Uterus (tissue), 3 donors: ENCODE measurements at regions not wholly inside any gene's neighbourhood (a gene's known extent, or its start where the extent isn't known, plus 50 kb on each side); places are given as distances from the start of the nearest gene placed in this dataset.
"Not testable (repeated sequence)": the region's sequence is repeated elsewhere in the genome, so short reads cannot be mapped to it uniquely, and the experiment has no call there.

Source experiments
- DNase-seq, 2 donors: peaks; one replicate each; pipeline ENCODE4 v3.0.0-alpha.2; 2019 to 2020
- H3K27ac ChIP-seq, 2 donors: fragments of 200-600 bp; sonication (generic); 1 replicate in 1 of 2; 2 replicates in 1 of 2; pipeline ENCODE4 v1.5.1; 2016 to 2018
- H3K27me3 ChIP-seq, 2 donors: fragments of 200-600 bp; sonication (generic); one replicate each; pipeline ENCODE4 v1.5.1; 2018 to 2019; ENCODE audit warnings: control low read depth in 1 of 2
- H3K36me3 ChIP-seq, 2 donors: fragments of 200-600 bp; sonication (generic); one replicate each; pipeline ENCODE4 v1.5.1; 2019; ENCODE audit warnings: control low read depth in 1 of 2
- H3K4me1 ChIP-seq, 2 donors: fragments of 200-600 bp; sonication (generic); one replicate each; pipeline ENCODE4 v1.5.1; 2018 to 2019; ENCODE audit warnings: control low read depth in 1 of 2
- H3K4me3 ChIP-seq, 2 donors: fragments of 200-600 bp; sonication (generic); 1 replicate in 1 of 2; 2 replicates in 1 of 2; pipeline ENCODE4 v1.5.1; 2018 to 2019; ENCODE audit warnings: mild to moderate bottlenecking in 1 of 2
- H3K9me3 ChIP-seq, 2 donors: fragments of 200-600 bp; sonication (generic); one replicate each; pipeline ENCODE4 v1.5.1; 2019; ENCODE audit warnings: control low read depth in 1 of 2
- CTCF ChIP-seq, 4 experiments: fragments of 200-600 bp in 2 of 4; fragments of 450-650 bp in 2 of 4; sonication (generic) in 2 of 4; IDR thresholded peaks; one replicate each; pipeline ENCODE4 v1.5.1; 2016 to 2019; ENCODE audit warnings: antibody characterized with exemption in 4 of 4, mild to moderate bottlenecking in 2 of 4, moderate library complexity in 1 of 4
- POLR2A ChIP-seq, 2 donors: fragments of 450-650 bp; IDR thresholded peaks; one replicate each; pipeline ENCODE4 v1.6.1; 2016; ENCODE audit warnings: antibody characterized with exemption in 2 of 2, mild to moderate bottlenecking in 1 of 2, moderate library complexity in 1 of 2
- intact Hi-C: fragments of 100-400 bp; cut with DNase I; formaldehyde crosslinking; loops from one replicate; pipeline ENCODE4 v1.15.1; 2023; ENCODE audit warnings: low total_unique reads
- donor health status: DM: yes; HTN: yes; CAD: no.

GRCh38 chr7:114334989-114335388 is 79.6 kb upstream of the FOXP2 start:
- intact Hi-C loops: no loop called here
- Histone ChIP-seq H3K36me3 (no peaks in the 10 kb centered on the region), H3K9me3 (no peaks in the 10 kb centered on the region), H3K27me3 (no peaks in the 10 kb centered on the region), H3K4me3 (no peak overlapping the region), H3K4me1 (no peaks in the 10 kb centered on the region), H3K27ac (no peak overlapping the region)
- no peak for DNase-seq
- TF ChIP-seq CTCF (IDR thresholded peaks at IDR 0.05) (no peak), POLR2A (IDR thresholded peaks at IDR 0.05) (no peak)

GRCh38 chr7:114329458-114329857 is 85.2 kb upstream of the FOXP2 start:
- H3K27ac ChIP-seq, H3K27me3 ChIP-seq, H3K4me1 ChIP-seq, H3K36me3 ChIP-seq, H3K9me3 ChIP-seq, intact Hi-C loops, DNase-seq, H3K4me3 ChIP-seq: not testable (repeated sequence)

GRCh38 chr7:114317450-114318098 is 97.0 kb upstream of the FOXP2 start:
- Histone ChIP-seq H3K27ac (no peak overlapping the region), H3K27me3 (no peaks in the 10 kb centered on the region), H3K4me3 (no peak overlapping the region), H3K36me3 (no peaks in the 10 kb centered on the region), H3K9me3 (no peaks in the 10 kb centered on the region), H3K4me1 (no peaks in the 10 kb centered on the region)
- intact Hi-C loops: no loop called here
- DNase-seq: no peak
- TF ChIP-seq CTCF (IDR thresholded peaks at IDR 0.05) (no peak), POLR2A (IDR thresholded peaks at IDR 0.05) (no peak)

- H3K36me3 ChIP-seq: no peaks in the 10 kb centered on the region
- H3K4me1 ChIP-seq: no peaks in the 10 kb centered on the region
- H3K27me3 ChIP-seq: no peaks in the 10 kb centered on the region
- H3K27ac ChIP-seq: no peak overlapping the region
- intact Hi-C loops: no loop called here
- no peaks in the 10 kb centered on the region for H3K9me3 ChIP-seq
- no peak overlapping the region for H3K4me3 ChIP-seq
- TF ChIP-seq POLR2A (IDR thresholded peaks at IDR 0.05): no peak
- TF ChIP-seq CTCF (IDR thresholded peaks at IDR 0.05): no peak
- no peak for DNase-seq
Observed at GRCh38 chr7:114312649-114313048, 102.0 kb upstream of the FOXP2 start.

GRCh38 chr7:114310345-114311110 is 104.1 kb upstream of the FOXP2 start:
- H3K27me3 ChIP-seq: no peaks in the 10 kb centered on the region
- H3K4me1 ChIP-seq: no peaks in the 10 kb centered on the region
- no peak overlapping the region for H3K27ac ChIP-seq
- no peaks in the 10 kb centered on the region for H3K9me3 ChIP-seq
- no peak overlapping the region for H3K4me3 ChIP-seq
- no peak for DNase-seq
- TF ChIP-seq POLR2A (IDR thresholded peaks at IDR 0.05) (no peak), CTCF (IDR thresholded peaks at IDR 0.05) (no peak)
- intact Hi-C loops: no loop called here
- no peaks in the 10 kb centered on the region for H3K36me3 ChIP-seq
